ENCODE measurements at regions not wholly inside any gene's neighbourhood (a gene's known extent, or its start where the extent isn't known, plus 50 kb on each side); places are given as distances from the start of the nearest gene placed in this dataset.

GRCh38 chr10:30184397-30185033, 125.1 kb upstream of the JCAD start:
- TF ChIP-seq CTCF (IDR thresholded peaks at IDR 0.05): no peak
- TF ChIP-seq POLR2A (IDR thresholded peaks at IDR 0.05): no peak
